ENCODE measurements at regions not wholly inside any gene's neighbourhood (a gene's known extent, or its start where the extent isn't known, plus 50 kb on each side); places are given as distances from the start of the nearest gene placed in this dataset.

DNA sequence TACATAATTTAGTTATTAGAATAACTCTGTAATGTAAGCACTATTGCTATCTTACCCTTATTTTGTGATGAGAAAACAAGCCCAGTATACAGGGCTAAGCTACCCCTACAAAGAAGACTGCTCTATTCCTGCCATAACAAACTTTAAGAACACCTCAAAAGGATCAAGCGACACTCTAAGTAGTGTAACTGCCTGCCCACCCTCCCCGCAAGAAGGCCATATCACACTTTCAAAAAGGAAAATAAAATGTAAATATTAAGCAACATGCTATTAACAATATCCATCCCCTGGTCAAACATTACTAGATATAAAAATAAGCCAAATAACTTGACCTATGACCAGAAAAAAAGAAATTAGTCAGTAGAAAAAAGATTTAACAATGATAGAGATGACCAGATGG lies 741.7 kb upstream of the CNTNAP5 start:
- Histone ChIP-seq H3K27ac (replicated peaks) (no peak overlapping the region), H3K27me3 (ENCODE audit: insufficient read depth, poor library complexity, severe bottlenecking) (no peaks in the 10 kb centered on the region), H3K4me3 (replicated peaks; ENCODE audit: insufficient read depth, low read length) (no peak overlapping the region)
- DNase-seq (ENCODE audit: low read depth in 1 of 2, low spot score in 1 of 2), result no peak
- TF ChIP-seq, protein P1, sequence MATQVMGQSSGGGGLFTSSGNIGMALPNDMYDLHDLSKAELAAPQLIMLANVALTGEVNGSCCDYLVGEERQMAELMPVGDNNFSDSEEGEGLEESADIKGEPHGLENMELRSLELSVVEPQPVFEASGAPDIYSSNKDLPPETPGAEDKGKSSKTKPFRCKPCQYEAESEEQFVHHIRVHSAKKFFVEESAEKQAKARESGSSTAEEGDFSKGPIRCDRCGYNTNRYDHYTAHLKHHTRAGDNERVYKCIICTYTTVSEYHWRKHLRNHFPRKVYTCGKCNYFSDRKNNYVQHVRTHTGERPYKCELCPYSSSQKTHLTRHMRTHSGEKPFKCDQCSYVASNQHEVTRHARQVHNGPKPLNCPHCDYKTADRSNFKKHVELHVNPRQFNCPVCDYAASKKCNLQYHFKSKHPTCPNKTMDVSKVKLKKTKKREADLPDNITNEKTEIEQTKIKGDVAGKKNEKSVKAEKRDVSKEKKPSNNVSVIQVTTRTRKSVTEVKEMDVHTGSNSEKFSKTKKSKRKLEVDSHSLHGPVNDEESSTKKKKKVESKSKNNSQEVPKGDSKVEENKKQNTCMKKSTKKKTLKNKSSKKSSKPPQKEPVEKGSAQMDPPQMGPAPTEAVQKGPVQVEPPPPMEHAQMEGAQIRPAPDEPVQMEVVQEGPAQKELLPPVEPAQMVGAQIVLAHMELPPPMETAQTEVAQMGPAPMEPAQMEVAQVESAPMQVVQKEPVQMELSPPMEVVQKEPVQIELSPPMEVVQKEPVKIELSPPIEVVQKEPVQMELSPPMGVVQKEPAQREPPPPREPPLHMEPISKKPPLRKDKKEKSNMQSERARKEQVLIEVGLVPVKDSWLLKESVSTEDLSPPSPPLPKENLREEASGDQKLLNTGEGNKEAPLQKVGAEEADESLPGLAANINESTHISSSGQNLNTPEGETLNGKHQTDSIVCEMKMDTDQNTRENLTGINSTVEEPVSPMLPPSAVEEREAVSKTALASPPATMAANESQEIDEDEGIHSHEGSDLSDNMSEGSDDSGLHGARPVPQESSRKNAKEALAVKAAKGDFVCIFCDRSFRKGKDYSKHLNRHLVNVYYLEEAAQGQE (IDR thresholded peaks at IDR 0.05; ENCODE audit: insufficient replicate concordance, low read depth), result no peak
- TF ChIP-seq, protein P2, sequence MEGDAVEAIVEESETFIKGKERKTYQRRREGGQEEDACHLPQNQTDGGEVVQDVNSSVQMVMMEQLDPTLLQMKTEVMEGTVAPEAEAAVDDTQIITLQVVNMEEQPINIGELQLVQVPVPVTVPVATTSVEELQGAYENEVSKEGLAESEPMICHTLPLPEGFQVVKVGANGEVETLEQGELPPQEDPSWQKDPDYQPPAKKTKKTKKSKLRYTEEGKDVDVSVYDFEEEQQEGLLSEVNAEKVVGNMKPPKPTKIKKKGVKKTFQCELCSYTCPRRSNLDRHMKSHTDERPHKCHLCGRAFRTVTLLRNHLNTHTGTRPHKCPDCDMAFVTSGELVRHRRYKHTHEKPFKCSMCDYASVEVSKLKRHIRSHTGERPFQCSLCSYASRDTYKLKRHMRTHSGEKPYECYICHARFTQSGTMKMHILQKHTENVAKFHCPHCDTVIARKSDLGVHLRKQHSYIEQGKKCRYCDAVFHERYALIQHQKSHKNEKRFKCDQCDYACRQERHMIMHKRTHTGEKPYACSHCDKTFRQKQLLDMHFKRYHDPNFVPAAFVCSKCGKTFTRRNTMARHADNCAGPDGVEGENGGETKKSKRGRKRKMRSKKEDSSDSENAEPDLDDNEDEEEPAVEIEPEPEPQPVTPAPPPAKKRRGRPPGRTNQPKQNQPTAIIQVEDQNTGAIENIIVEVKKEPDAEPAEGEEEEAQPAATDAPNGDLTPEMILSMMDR (IDR thresholded peaks at IDR 0.05; ENCODE audit: insufficient read depth, low read length), result no peak
- TF ChIP-seq POLR2AphosphoS5 (IDR thresholded peaks at IDR 0.05; ENCODE audit: low read depth) (no peak), GABPA (IDR thresholded peaks at IDR 0.05; ENCODE audit: low read depth) (no peak), SPI1 (IDR thresholded peaks at IDR 0.05; ENCODE audit: borderline replicate concordance, low read depth) (no peak)

DNA sequence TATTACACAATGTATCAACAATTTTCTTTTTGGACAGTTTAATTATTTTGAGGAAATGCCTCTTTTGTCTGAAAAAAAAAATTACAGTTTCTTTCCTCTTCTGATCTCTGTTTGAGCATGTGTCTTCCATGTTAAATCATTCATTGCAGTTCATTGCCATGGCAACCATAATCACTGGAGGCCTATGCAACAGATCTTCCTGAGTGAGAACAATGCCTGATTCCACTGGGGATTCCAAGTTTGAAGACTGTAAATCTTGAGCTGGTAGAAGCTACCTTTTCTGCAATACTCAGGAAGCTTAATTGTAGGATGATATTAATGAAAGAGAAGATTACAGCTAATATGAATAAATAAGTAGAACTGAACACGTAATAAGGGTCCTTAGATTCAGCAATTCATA lies 721.4 kb upstream of the CNTNAP5 start:
- Histone ChIP-seq H3K27me3 (ENCODE audit: insufficient read depth, poor library complexity, severe bottlenecking) (no peaks in the 10 kb centered on the region), H3K4me3 (replicated peaks; ENCODE audit: insufficient read depth, low read length) (no peak overlapping the region), H3K27ac (replicated peaks) (no peak overlapping the region)
- TF ChIP-seq, protein P1 (IDR thresholded peaks at IDR 0.05; ENCODE audit: insufficient replicate concordance, low read depth), result no peak
- TF ChIP-seq GABPA (IDR thresholded peaks at IDR 0.05; ENCODE audit: low read depth) (no peak), SPI1 (IDR thresholded peaks at IDR 0.05; ENCODE audit: borderline replicate concordance, low read depth) (no peak), POLR2AphosphoS5 (IDR thresholded peaks at IDR 0.05; ENCODE audit: low read depth) (no peak)
- TF ChIP-seq, protein P2 (IDR thresholded peaks at IDR 0.05; ENCODE audit: insufficient read depth, low read length), result no peak
- no peak for DNase-seq (ENCODE audit: low read depth in 1 of 2, low spot score in 1 of 2)

Measured in HL-60 (cell line).